Heart left ventricle (tissue), 13 donors: ENCODE measurements at regions not wholly inside any gene's neighbourhood (a gene's known extent, or its start where the extent isn't known, plus 50 kb on each side); places are given as distances from the start of the nearest gene placed in this dataset.

Experiments used
- CTCF ChIP-seq, 12 donors: fragments of 200-600 bp; sonication (generic) in 4 of 12; IDR thresholded peaks; one replicate each; pipeline versions ENCODE4 v1.5.0 to v1.8.0; 2018 to 2022; ENCODE audit warnings: antibody characterized with exemption in 12 of 12, mild to moderate bottlenecking in 5 of 12
- POLR2A ChIP-seq, 2 donors: fragments of 450-650 bp; IDR thresholded peaks; one replicate each; pipeline ENCODE4 v1.6.1; 2017; ENCODE audit warnings: antibody characterized with exemption in 2 of 2, mild to moderate bottlenecking in 2 of 2, moderate library complexity in 2 of 2
- donor health status: ischemic (EF 13 %, LVEDD 7.1; RV severe dilation, severe dysfunction).
- donor health status: DM: no; HTN: yes; CAD: no.
- donor health status: DM: no; HTN: no; CAD: no.
- donor health status: ischemic (EF 25% LVEDD 6.9; RV normal size, moderate dysfunction).
- donor health status: ischemic (EF 25% LVEDD 5.7; RV mildly dilated, moderate dysfunction).
- donor health status: ischemic (EF 35%, LVEDD 5.7; RV mildly dilated, moderate dysfunction).
- donor health status: nonischemic (EF 11% LVEDD 7.7; RV severe dilation, severe dysfunction).
- donor health status: DM: yes; HTN: yes; CAD: no.
- donor health status: PGD.
- donor health status: ischemic (EF 29% LVEDD 5.4; RV normal size, mild dysfunction).
- donor health status: nonischemic (EF 23%, LVEDD 6.1; RV moderate dilation, normal function).

- TF ChIP-seq CTCF (IDR thresholded peaks at IDR 0.05) (no peak), POLR2A (IDR thresholded peaks at IDR 0.05) (no peak)
Measured at GRCh38 chr10:4144817-4145216, 359.8 kb upstream of the KLF6 start.
